OCI-LY3 (cell line): ENCODE measurements at regions not wholly inside any gene's neighbourhood (a gene's known extent, or its start where the extent isn't known, plus 50 kb on each side); places are given as distances from the start of the nearest gene placed in this dataset.

Source experiments
- H2AFZ ChIP-seq: fragments of 200-600, 300-600 bp; shearing (Covaris generic); 2 replicates; pipeline ENCODE4 v1.6.0; 2014; ENCODE audit warnings: antibody characterized with exemption, low read depth, low read length
- H3K27ac ChIP-seq: fragments of 200-600, 300-600 bp; sonication (generic); 2 replicates; pipeline ENCODE4 v1.5.1; 2014; ENCODE audit warnings: mild to moderate bottlenecking, low read length, moderate library complexity, mixed read lengths
- H3K27me3 ChIP-seq: fragments of 200-600, 300-600 bp; sonication (generic); 2 replicates; pipeline ENCODE4 v1.6.1; 2014; ENCODE audit warnings: low read depth, low read length, mixed read lengths
- H3K36me3 ChIP-seq: fragments of 200-600, 300-600 bp; sonication (generic); replicated peaks from 2 replicates; pipeline ENCODE3; 2014; ENCODE audit warnings: low read depth, low read length, mixed read lengths
- H3K4me1 ChIP-seq: fragments of 300-600, 200-600 bp; sonication (generic); 2 replicates; pipeline ENCODE4 v1.6.1; 2014; ENCODE audit warnings: low read length, mixed read lengths
- H3K4me2 ChIP-seq: fragments of 200-600, 300-600 bp; sonication (generic); 2 replicates; pipeline ENCODE4 v1.6.1; 2014; ENCODE audit warnings: low read length, mixed read lengths
- H3K4me3 ChIP-seq: fragments of 300-600, 200-600 bp; sonication (generic); 2 replicates; pipeline ENCODE4 v1.5.1; 2014; ENCODE audit warnings: antibody characterized with exemption, mild to moderate bottlenecking, low read length, moderate library complexity
- H3K79me2 ChIP-seq: fragments of 300-600, 200-600 bp; shearing (Covaris generic); 2 replicates; pipeline ENCODE4 v1.6.1; 2014; ENCODE audit warnings: mild to moderate bottlenecking, low read length, mixed read lengths
- H3K9ac ChIP-seq: fragments of 300-600, 200-600 bp; shearing (Covaris generic); 2 replicates; pipeline ENCODE4 v1.6.0; 2014; ENCODE audit warnings: mild to moderate bottlenecking, low read length, moderate library complexity
- H3K9me3 ChIP-seq: fragments of 200-600, 300-600 bp; shearing (Covaris generic); 2 replicates; pipeline ENCODE4 v1.6.1; 2014; ENCODE audit warnings: low read length, mixed read lengths; ENCODE audit not compliant: insufficient read depth
- H4K20me1 ChIP-seq: fragments of 200-600, 300-600 bp; sonication (generic); 2 replicates; pipeline ENCODE4 v1.6.1; 2016; ENCODE audit warnings: low read length, mixed read lengths; ENCODE audit not compliant: insufficient read depth
- CTCF ChIP-seq: fragments of 200-600, 300-600 bp; sonication (generic); IDR thresholded peaks from 2 replicates; pipeline ENCODE4 v1.5.1; 2014; ENCODE audit warnings: antibody characterized with exemption, low read length, low read depth
- EZH2phosphoT487 ChIP-seq: fragments of 200-600 bp; shearing (Covaris generic); IDR thresholded peaks from 2 replicates; pipeline ENCODE4 v1.6.1; 2018; ENCODE audit warnings: antibody characterized with exemption, mixed run types, low read depth

GRCh38 chr20:61024390-61024789 lies 227.7 kb upstream of the CDH4 start:
- Histone ChIP-seq H3K27me3 (no peaks in the 10 kb centered on the region), H2AFZ (no peak overlapping the region), H3K27ac (no peak overlapping the region), H3K36me3 (no peaks in the 10 kb centered on the region), H3K9ac (no peak overlapping the region), H3K4me2 (no peak overlapping the region), H3K4me1 (peaks cover 3% of the 10 kb centered on the region; the same call in 1 of the 2 replicates), H3K4me3 (no peak overlapping the region), H3K9me3 (no peaks in the 10 kb centered on the region), H4K20me1 (no peaks in the 10 kb centered on the region), H3K79me2 (no peaks in the 10 kb centered on the region)
- TF ChIP-seq CTCF: no peak
- TF ChIP-seq EZH2phosphoT487: no peak

- H3K4me1 ChIP-seq: no peaks in the 10 kb centered on the region
- no peaks in the 10 kb centered on the region for H3K36me3 ChIP-seq
- no peak overlapping the region for H3K4me3 ChIP-seq
- H3K9me3 ChIP-seq: no peaks in the 10 kb centered on the region
- H3K27me3 ChIP-seq: no peaks in the 10 kb centered on the region
- TF ChIP-seq EZH2phosphoT487 (no peak), CTCF (no peak)
- no peak overlapping the region for H3K9ac ChIP-seq
- H3K27ac ChIP-seq: no peak overlapping the region
- no peaks in the 10 kb centered on the region for H3K79me2 ChIP-seq
- no peaks in the 10 kb centered on the region for H4K20me1 ChIP-seq
- H2AFZ ChIP-seq: no peak overlapping the region
- no peak overlapping the region for H3K4me2 ChIP-seq
Measured at GRCh38 chr20:61025536-61025935, 226.5 kb upstream of the CDH4 start.

- Histone ChIP-seq H3K27me3 (no peaks in the 10 kb centered on the region), H3K4me2 (no peak overlapping the region), H3K9me3 (no peaks in the 10 kb centered on the region), H3K9ac (no peak overlapping the region), H3K36me3 (no peaks in the 10 kb centered on the region), H4K20me1 (no peaks in the 10 kb centered on the region), H3K27ac (no peak overlapping the region), H2AFZ (no peak overlapping the region), H3K4me3 (no peak overlapping the region), H3K4me1 (no peaks in the 10 kb centered on the region), H3K79me2 (no peaks in the 10 kb centered on the region)
- TF ChIP-seq CTCF (no peak), EZH2phosphoT487 (no peak)
Measured at GRCh38 chr20:61026173-61026572, 225.9 kb upstream of the CDH4 start.

- no peak overlapping the region for H3K27ac ChIP-seq
- H2AFZ ChIP-seq: no peak overlapping the region
- no peaks in the 10 kb centered on the region for H3K27me3 ChIP-seq
- H3K4me1 ChIP-seq: no peaks in the 10 kb centered on the region
- H3K9ac ChIP-seq: no peak overlapping the region
- H3K4me2 ChIP-seq: no peak overlapping the region
- no peaks in the 10 kb centered on the region for H4K20me1 ChIP-seq
- H3K9me3 ChIP-seq: no peaks in the 10 kb centered on the region
- no peaks in the 10 kb centered on the region for H3K79me2 ChIP-seq
- no peak overlapping the region for H3K4me3 ChIP-seq
- no peaks in the 10 kb centered on the region for H3K36me3 ChIP-seq
- TF ChIP-seq EZH2phosphoT487 (no peak), CTCF (no peak)
Measured at GRCh38 chr20:61026731-61027130, 225.3 kb upstream of the CDH4 start.
